SU-DHL-6 (cell line): ENCODE measurements at regions not wholly inside any gene's neighbourhood (a gene's known extent, or its start where the extent isn't known, plus 50 kb on each side); places are given as distances from the start of the nearest gene placed in this dataset.

Experiments
- EZH2phosphoT487 ChIP-seq: fragments of 200-600 bp; sonication (generic), shearing (Covaris generic); conservative IDR thresholded peaks from 2 replicates; pipeline ENCODE4 v1.6.1; 2018; ENCODE audit warnings: mild to moderate bottlenecking, antibody characterized with exemption, low read length, moderate library complexity, mixed read lengths
- TF ChIP-seq, protein P1 (sequence below): fragments of 200-600 bp; sonication (generic); IDR thresholded peaks from one replicate; pipeline ENCODE4 v1.5.1; 2017; ENCODE audit warnings: antibody characterized with exemption, mild to moderate bottlenecking, low read length, moderate library complexity; ENCODE audit not compliant: insufficient read depth, poor library complexity, severe bottlenecking

GRCh38 chr11:87769661-87770060, 405.6 kb downstream of the RAB38 start:
- TF ChIP-seq, protein P1, sequence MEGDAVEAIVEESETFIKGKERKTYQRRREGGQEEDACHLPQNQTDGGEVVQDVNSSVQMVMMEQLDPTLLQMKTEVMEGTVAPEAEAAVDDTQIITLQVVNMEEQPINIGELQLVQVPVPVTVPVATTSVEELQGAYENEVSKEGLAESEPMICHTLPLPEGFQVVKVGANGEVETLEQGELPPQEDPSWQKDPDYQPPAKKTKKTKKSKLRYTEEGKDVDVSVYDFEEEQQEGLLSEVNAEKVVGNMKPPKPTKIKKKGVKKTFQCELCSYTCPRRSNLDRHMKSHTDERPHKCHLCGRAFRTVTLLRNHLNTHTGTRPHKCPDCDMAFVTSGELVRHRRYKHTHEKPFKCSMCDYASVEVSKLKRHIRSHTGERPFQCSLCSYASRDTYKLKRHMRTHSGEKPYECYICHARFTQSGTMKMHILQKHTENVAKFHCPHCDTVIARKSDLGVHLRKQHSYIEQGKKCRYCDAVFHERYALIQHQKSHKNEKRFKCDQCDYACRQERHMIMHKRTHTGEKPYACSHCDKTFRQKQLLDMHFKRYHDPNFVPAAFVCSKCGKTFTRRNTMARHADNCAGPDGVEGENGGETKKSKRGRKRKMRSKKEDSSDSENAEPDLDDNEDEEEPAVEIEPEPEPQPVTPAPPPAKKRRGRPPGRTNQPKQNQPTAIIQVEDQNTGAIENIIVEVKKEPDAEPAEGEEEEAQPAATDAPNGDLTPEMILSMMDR, result no peak
- no peak for TF ChIP-seq EZH2phosphoT487
